ENCODE measurements at regions not wholly inside any gene's neighbourhood (a gene's known extent, or its start where the extent isn't known, plus 50 kb on each side); places are given as distances from the start of the nearest gene placed in this dataset.

GRCh38 chr14:82731526-82731925, 1197.9 kb upstream of the SEL1L start:
- no peak overlapping the region for H3K4me3 ChIP-seq (ENCODE audit: low read depth, low read length)
- no peaks in the 10 kb centered on the region for H3K27me3 ChIP-seq (ENCODE audit: control insufficient read depth, insufficient read depth, low read length)
- TF ChIP-seq CTCF (IDR thresholded peaks at IDR 0.05; ENCODE audit: insufficient read depth, low read length, poor library complexity, severe bottlenecking): no peak
- H3K36me3 ChIP-seq (ENCODE audit: control insufficient read depth, insufficient read depth, low read length): no peaks in the 10 kb centered on the region
- DNase-seq (ENCODE audit: low read depth): no peak

DNA sequence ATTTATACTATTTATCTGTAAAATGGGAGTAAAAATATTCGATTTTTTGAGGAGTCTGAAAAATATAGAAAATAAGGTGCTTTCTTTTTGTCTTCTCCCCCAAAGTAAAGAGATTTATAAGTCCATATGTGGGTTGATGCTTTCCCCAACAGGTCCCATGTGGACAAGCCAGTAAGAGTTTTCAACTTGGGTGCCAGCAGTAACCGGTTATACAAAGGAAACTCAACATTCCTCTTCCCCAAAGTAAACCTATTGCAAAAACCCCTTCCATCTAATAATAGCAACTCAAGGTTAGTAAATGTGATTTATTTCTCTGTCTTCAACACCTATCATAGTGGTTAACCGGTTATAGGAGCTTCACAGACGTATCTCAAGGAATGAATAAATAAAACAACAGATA, 1206.9 kb upstream of the SEL1L start:
- TF ChIP-seq CTCF (IDR thresholded peaks at IDR 0.05; ENCODE audit: insufficient read depth, low read length, poor library complexity, severe bottlenecking): no peak
- Histone ChIP-seq H3K4me3 (ENCODE audit: low read depth, low read length) (no peak overlapping the region), H3K27me3 (ENCODE audit: control insufficient read depth, insufficient read depth, low read length) (no peaks in the 10 kb centered on the region), H3K36me3 (ENCODE audit: control insufficient read depth, insufficient read depth, low read length) (no peaks in the 10 kb centered on the region)
- no peak for DNase-seq (ENCODE audit: low read depth)

- DNase-seq (ENCODE audit: low read depth): no peak
- Histone ChIP-seq H3K27me3 (ENCODE audit: control insufficient read depth, insufficient read depth, low read length) (no peaks in the 10 kb centered on the region), H3K36me3 (ENCODE audit: control insufficient read depth, insufficient read depth, low read length) (no peaks in the 10 kb centered on the region), H3K4me3 (ENCODE audit: low read depth, low read length) (no peak overlapping the region)
- no peak for TF ChIP-seq CTCF (IDR thresholded peaks at IDR 0.05; ENCODE audit: insufficient read depth, low read length, poor library complexity, severe bottlenecking)
Observed at GRCh38 chr14:82755476-82755875, 1221.8 kb upstream of the SEL1L start.

DNA sequence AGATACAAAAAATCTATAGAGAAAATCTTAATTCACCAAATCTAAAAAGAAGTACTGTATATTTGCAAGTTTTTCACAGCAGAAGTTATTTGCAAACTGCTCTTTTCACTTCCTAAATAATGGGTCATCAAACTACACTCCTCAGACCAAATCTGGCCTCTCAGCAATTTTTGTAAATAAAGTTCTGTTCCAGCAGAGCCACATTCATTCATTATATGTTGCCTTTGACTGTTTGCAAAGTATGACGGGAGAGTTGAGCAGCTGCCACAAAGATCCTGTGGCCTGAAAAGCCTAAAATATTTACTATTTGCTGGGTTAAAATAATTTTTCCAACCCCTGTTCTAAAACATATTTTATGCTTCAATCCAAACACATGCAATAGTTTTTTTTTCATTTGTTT, 1222.3 kb upstream of the SEL1L start:
- TF ChIP-seq CTCF (IDR thresholded peaks at IDR 0.05; ENCODE audit: insufficient read depth, low read length, poor library complexity, severe bottlenecking): no peak
- no peak overlapping the region for H3K4me3 ChIP-seq (ENCODE audit: low read depth, low read length)
- no peaks in the 10 kb centered on the region for H3K36me3 ChIP-seq (ENCODE audit: control insufficient read depth, insufficient read depth, low read length)

GRCh38 chr14:82757776-82758175, 1224.1 kb upstream of the SEL1L start:
- no peak for DNase-seq (ENCODE audit: low read depth)
- no peak for TF ChIP-seq CTCF (IDR thresholded peaks at IDR 0.05; ENCODE audit: insufficient read depth, low read length, poor library complexity, severe bottlenecking)
- Histone ChIP-seq H3K27me3 (ENCODE audit: control insufficient read depth, insufficient read depth, low read length) (no peaks in the 10 kb centered on the region), H3K36me3 (ENCODE audit: control insufficient read depth, insufficient read depth, low read length) (no peaks in the 10 kb centered on the region), H3K4me3 (ENCODE audit: low read depth, low read length) (no peak overlapping the region)

More for the DNA sequence above, 1222.3 kb upstream of the SEL1L start:
- no peak for DNase-seq (ENCODE audit: low read depth)
- H3K27me3 ChIP-seq (ENCODE audit: control insufficient read depth, insufficient read depth, low read length): no peaks in the 10 kb centered on the region

- no peak for TF ChIP-seq CTCF (IDR thresholded peaks at IDR 0.05; ENCODE audit: insufficient read depth, low read length, poor library complexity, severe bottlenecking)
- no peaks in the 10 kb centered on the region for H3K36me3 ChIP-seq (ENCODE audit: control insufficient read depth, insufficient read depth, low read length)
- no peaks in the 10 kb centered on the region for H3K27me3 ChIP-seq (ENCODE audit: control insufficient read depth, insufficient read depth, low read length)
- DNase-seq (ENCODE audit: low read depth): no peak
- no peak overlapping the region for H3K4me3 ChIP-seq (ENCODE audit: low read depth, low read length)
Observed at GRCh38 chr14:82759656-82760055, 1226.0 kb upstream of the SEL1L start.

Data from kidney epithelial cell (primary cell).